Mesendoderm (in vitro differentiated cells): ENCODE measurements at regions not wholly inside any gene's neighbourhood (a gene's known extent, or its start where the extent isn't known, plus 50 kb on each side); places are given as distances from the start of the nearest gene placed in this dataset.

Experiments used
- DNase-seq: peaks from one replicate; pipeline ENCODE4 v3.0.0; 2013
- H2AK5ac ChIP-seq: 2 replicates; pipeline ENCODE4 v1.6.1; 2013; ENCODE audit warnings: low read length, inconsistent platforms
- H2BK120ac ChIP-seq: 2 replicates; pipeline ENCODE4 v1.6.1; 2013; ENCODE audit warnings: low read depth, mild to moderate bottlenecking, low read length, moderate library complexity, mixed read lengths
- H2BK15ac ChIP-seq: replicated peaks from 2 replicates; pipeline ENCODE4 v1.6.1; 2013; ENCODE audit warnings: low read depth, mild to moderate bottlenecking, moderate library complexity
- H2BK5ac ChIP-seq: 2 replicates; pipeline ENCODE4 v1.6.1; 2013; ENCODE audit warnings: low read length, inconsistent platforms
- H3K18ac ChIP-seq: 2 replicates; pipeline ENCODE4 v1.6.1; 2013; ENCODE audit warnings: mild to moderate bottlenecking, low read length, mixed read lengths
- H3K23ac ChIP-seq: one replicate; pipeline ENCODE4 v1.6.1; 2013; ENCODE audit warnings: low read length
- H3K27ac ChIP-seq: 2 replicates; pipeline ENCODE4 v1.5.1; 2013; ENCODE audit warnings: low read depth, mild to moderate bottlenecking, inconsistent platforms, low read length, moderate library complexity
- H3K27me3 ChIP-seq: 2 replicates; pipeline ENCODE4 v1.6.1; 2013; ENCODE audit warnings: low read length, control low read depth, mild to moderate bottlenecking, inconsistent platforms; ENCODE audit not compliant: insufficient read depth, poor library complexity
- H3K36me3 ChIP-seq: 2 replicates; pipeline ENCODE4 v1.6.1; 2013; ENCODE audit warnings: low read length, inconsistent platforms; ENCODE audit not compliant: control insufficient read depth, insufficient read depth
- H3K4ac ChIP-seq: one replicate; pipeline ENCODE4 v1.6.1; 2013; ENCODE audit warnings: low read depth, mild to moderate bottlenecking, low read length, moderate library complexity
- H3K4me1 ChIP-seq: 2 replicates; pipeline ENCODE4 v1.6.1; 2013; ENCODE audit warnings: low read depth, low read length, inconsistent platforms; ENCODE audit not compliant: control insufficient read depth
- H3K4me2 ChIP-seq: 2 replicates; pipeline ENCODE4 v1.6.1; 2013; ENCODE audit warnings: low read length
- H3K4me3 ChIP-seq: 2 replicates; pipeline ENCODE4 v1.5.1; 2013; ENCODE audit warnings: mild to moderate bottlenecking, low read length
- H3K56ac ChIP-seq: one replicate; pipeline ENCODE4 v1.6.1; 2013; ENCODE audit warnings: low read length
- H3K79me1 ChIP-seq: 2 replicates; pipeline ENCODE4 v1.6.1; 2013; ENCODE audit warnings: low read length, inconsistent platforms
- H3K79me2 ChIP-seq: 2 replicates; pipeline ENCODE4 v1.6.1; 2013; ENCODE audit warnings: mild to moderate bottlenecking, low read length; ENCODE audit not compliant: control insufficient read depth, insufficient read depth
- H3K9ac ChIP-seq: 2 replicates; pipeline ENCODE4 v1.6.1; 2013; ENCODE audit warnings: low read length, inconsistent platforms
- H4K5ac ChIP-seq: one replicate; pipeline ENCODE4 v1.6.1; 2013; ENCODE audit warnings: low read length
- H4K8ac ChIP-seq: one replicate; pipeline ENCODE4 v1.6.1; 2013; ENCODE audit warnings: low read depth, mild to moderate bottlenecking, control low read depth, low read length, moderate library complexity
- WGBS: extraction: QIAGEN DNeasy Blood & Tissue Kit; methylation state at CpG from one replicate; pipeline ENCODE4 v1.1.7; 2013; ENCODE audit warnings: low lambda C conversion rate, missing lambda C conversion rate; ENCODE audit not compliant: insufficient coverage; ENCODE audit errors: extremely low coverage; 5-methylcytosine and 5-hydroxymethylcytosine counted together

- no peak overlapping the region for H2BK15ac ChIP-seq
- no peaks in the 10 kb centered on the region for H3K36me3 ChIP-seq
- H3K27ac ChIP-seq, result no peak overlapping the region
- no peaks in the 10 kb centered on the region for H3K79me2 ChIP-seq
- no peak overlapping the region for H3K9ac ChIP-seq
- no CpG with 5 or more reads among the region's 2 CpGs for WGBS
- H3K4me2 ChIP-seq, result no peak overlapping the region
- no peaks in the 10 kb centered on the region for H3K4me1 ChIP-seq
- DNase-seq, result no peak
- H3K4ac ChIP-seq, result no peak overlapping the region
- H4K5ac ChIP-seq, result no peak overlapping the region
- H3K79me1 ChIP-seq, result no peaks in the 10 kb centered on the region
- no peaks in the 10 kb centered on the region for H3K27me3 ChIP-seq
- no peak overlapping the region for H3K23ac ChIP-seq
- H3K56ac ChIP-seq, result no peak overlapping the region
- H3K4me3 ChIP-seq, result no peak overlapping the region
- no peak overlapping the region for H2BK5ac ChIP-seq
- H3K18ac ChIP-seq, result no peak overlapping the region
- no peak overlapping the region for H2AK5ac ChIP-seq
- H2BK120ac ChIP-seq, result no peak overlapping the region
- no peak overlapping the region for H4K8ac ChIP-seq
Measured at GRCh38 chr2:125573432-125573831, 1082.5 kb upstream of the GYPC start.

DNA sequence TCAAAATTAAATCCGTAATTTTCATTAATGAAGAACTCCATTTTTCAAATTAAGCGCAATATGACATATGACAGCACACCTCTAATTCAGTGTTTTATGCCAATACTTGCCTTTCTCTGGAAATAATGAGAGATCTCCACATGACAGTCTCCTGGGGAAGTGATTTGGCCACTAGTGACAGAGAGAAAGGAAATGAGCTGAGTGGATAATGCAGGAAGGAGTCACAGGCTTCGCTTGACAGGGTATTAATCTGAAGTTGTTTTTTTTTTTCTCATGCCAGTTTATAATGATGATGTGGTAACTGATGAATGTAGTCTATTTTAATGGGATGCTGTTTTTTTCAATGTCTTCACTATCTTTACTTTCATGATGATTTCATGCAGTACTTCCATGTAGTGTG is 1079.4 kb upstream of the GYPC start:
- no peak overlapping the region for H3K56ac ChIP-seq
- no peak overlapping the region for H2BK15ac ChIP-seq
- no peak overlapping the region for H3K9ac ChIP-seq
- no peak overlapping the region for H3K4ac ChIP-seq
- no peak overlapping the region for H3K4me3 ChIP-seq
- H4K5ac ChIP-seq, result no peak overlapping the region
- H3K27me3 ChIP-seq, result no peaks in the 10 kb centered on the region
- H4K8ac ChIP-seq, result no peak overlapping the region
- no peak overlapping the region for H3K27ac ChIP-seq
- H3K4me2 ChIP-seq, result no peak overlapping the region
- no peaks in the 10 kb centered on the region for H3K36me3 ChIP-seq
- no peaks in the 10 kb centered on the region for H3K4me1 ChIP-seq
- no CpG with 5 or more reads among the region's 3 CpGs for WGBS
- H2BK5ac ChIP-seq, result no peak overlapping the region
- H3K79me2 ChIP-seq, result no peaks in the 10 kb centered on the region
- no peak for DNase-seq
- H3K18ac ChIP-seq, result no peak overlapping the region
- H3K23ac ChIP-seq, result no peak overlapping the region
- no peak overlapping the region for H2AK5ac ChIP-seq
- no peak overlapping the region for H2BK120ac ChIP-seq
- no peaks in the 10 kb centered on the region for H3K79me1 ChIP-seq

DNA sequence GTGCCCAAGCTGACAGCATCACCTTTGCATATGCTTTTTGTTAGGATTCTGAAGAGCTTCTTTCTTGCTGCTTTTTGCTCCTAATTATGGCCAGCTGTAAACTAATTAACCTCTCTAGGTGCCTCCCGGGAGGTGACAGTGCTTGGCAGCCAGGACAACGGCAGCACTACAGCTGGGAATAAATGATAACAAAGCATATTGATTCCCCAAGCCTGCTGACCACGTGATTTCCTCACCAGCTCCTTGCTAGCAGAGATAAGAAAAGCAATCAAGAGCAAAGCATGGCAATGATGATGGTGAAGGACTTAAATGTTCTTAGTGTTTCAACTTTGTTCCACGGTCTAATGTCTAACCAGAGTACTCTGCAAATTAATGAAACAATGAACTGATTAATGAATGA is 1074.4 kb upstream of the GYPC start:
- whole genome bisulfite sequencing, result no CpG with 5 or more reads among the region's 4 CpGs
- Histone ChIP-seq H4K8ac (no peak overlapping the region), H3K4ac (no peak overlapping the region), H3K23ac (no peak overlapping the region), H2BK15ac (no peak overlapping the region), H2AK5ac (no peak overlapping the region), H3K36me3 (no peaks in the 10 kb centered on the region), H3K9ac (no peak overlapping the region), H4K5ac (no peak overlapping the region), H2BK5ac (no peak overlapping the region), H3K79me1 (no peaks in the 10 kb centered on the region), H3K27me3 (no peaks in the 10 kb centered on the region), H3K79me2 (no peaks in the 10 kb centered on the region), H3K4me1 (no peaks in the 10 kb centered on the region), H3K4me2 (no peak overlapping the region), H3K56ac (no peak overlapping the region), H2BK120ac (no peak overlapping the region), H3K4me3 (no peak overlapping the region), H3K27ac (no peak overlapping the region), H3K18ac (no peak overlapping the region)
- peak; percentile 39 for DNase-seq

GRCh38 chr2:125582516-125582915 is 1073.4 kb upstream of the GYPC start:
- no peak for DNase-seq
- no CpG with 5 or more reads among the region's 1 CpG for WGBS

GRCh38 chr2:125584732-125585131 is 1071.2 kb upstream of the GYPC start:
- Histone ChIP-seq H4K5ac (no peak overlapping the region), H3K4me1 (no peaks in the 10 kb centered on the region), H3K23ac (no peak overlapping the region), H2AK5ac (no peak overlapping the region), H3K18ac (no peak overlapping the region), H2BK120ac (no peak overlapping the region), H3K27me3 (no peaks in the 10 kb centered on the region), H3K9ac (no peak overlapping the region), H2BK15ac (no peak overlapping the region), H3K4me2 (no peak overlapping the region), H3K79me1 (no peaks in the 10 kb centered on the region), H3K27ac (no peak overlapping the region), H3K36me3 (no peaks in the 10 kb centered on the region), H3K4me3 (no peak overlapping the region), H4K8ac (no peak overlapping the region), H3K79me2 (no peaks in the 10 kb centered on the region), H3K4ac (no peak overlapping the region), H2BK5ac (no peak overlapping the region), H3K56ac (no peak overlapping the region)
- no CpG with 5 or more reads among the region's 1 CpG for WGBS
- DNase-seq, result no peak

More at GRCh38 chr2:125582516-125582915, 1073.4 kb upstream of the GYPC start:
- Histone ChIP-seq H4K8ac (no peak overlapping the region), H3K23ac (no peak overlapping the region), H3K27ac (no peak overlapping the region), H2AK5ac (no peak overlapping the region), H3K4me3 (no peak overlapping the region), H2BK5ac (no peak overlapping the region), H3K4me2 (no peak overlapping the region), H3K36me3 (no peaks in the 10 kb centered on the region), H3K27me3 (no peaks in the 10 kb centered on the region), H3K4me1 (no peaks in the 10 kb centered on the region), H3K79me1 (no peaks in the 10 kb centered on the region), H3K18ac (no peak overlapping the region), H2BK15ac (no peak overlapping the region), H4K5ac (no peak overlapping the region), H3K9ac (no peak overlapping the region), H2BK120ac (no peak overlapping the region), H3K56ac (no peak overlapping the region), H3K4ac (no peak overlapping the region), H3K79me2 (no peaks in the 10 kb centered on the region)

DNA sequence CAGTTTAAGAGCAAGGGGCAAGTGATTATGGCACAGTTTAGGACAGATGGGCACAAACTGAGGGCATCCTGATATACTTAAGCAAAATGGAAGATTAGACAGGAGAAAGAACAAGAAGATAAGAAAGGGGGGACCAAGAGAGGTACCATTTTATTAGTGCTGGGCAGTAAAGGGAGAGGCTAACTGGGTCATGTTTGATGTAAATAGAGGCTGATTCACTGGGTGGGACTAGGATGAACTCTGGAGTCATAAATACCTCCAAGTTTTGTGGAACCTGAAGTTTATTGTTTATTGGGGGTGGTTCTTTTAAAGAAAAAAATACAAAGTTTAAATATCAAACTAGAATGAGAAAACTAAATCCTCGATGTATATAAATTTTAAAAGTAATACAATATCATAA is 1067.2 kb upstream of the GYPC start:
- Histone ChIP-seq H2AK5ac (no peak overlapping the region), H2BK120ac (no peak overlapping the region), H3K27me3 (no peaks in the 10 kb centered on the region), H4K5ac (no peak overlapping the region), H3K9ac (no peak overlapping the region), H3K23ac (no peak overlapping the region), H2BK5ac (no peak overlapping the region), H3K4me2 (no peak overlapping the region), H3K36me3 (no peaks in the 10 kb centered on the region), H3K79me1 (no peaks in the 10 kb centered on the region), H3K79me2 (no peaks in the 10 kb centered on the region), H3K4ac (no peak overlapping the region), H3K56ac (no peak overlapping the region), H3K27ac (no peak overlapping the region), H2BK15ac (no peak overlapping the region), H4K8ac (no peak overlapping the region), H3K4me1 (no peaks in the 10 kb centered on the region), H3K4me3 (no peak overlapping the region), H3K18ac (no peak overlapping the region)
- no peak for DNase-seq
- WGBS, result no CpG with 5 or more reads among the region's 1 CpG
